Large intestine (tissue), 3 donors: ENCODE measurements at regions not wholly inside any gene's neighbourhood (a gene's known extent, or its start where the extent isn't known, plus 50 kb on each side); places are given as distances from the start of the nearest gene placed in this dataset.
A peak's percentile ranks its signal among the peaks of the same experiment; 100 is the strongest.

ENCODE experiments used
- DNase-seq, 2 donors: peaks; one replicate each; pipeline versions ENCODE4 v3.0.0 to v3.0.0-alpha.2; 2013
- H3K27ac ChIP-seq: one replicate; pipeline ENCODE4 v1.5.1; 2013; ENCODE audit warnings: low read length
- H3K27me3 ChIP-seq: 2 replicates; pipeline ENCODE4 v1.6.1; 2013; ENCODE audit warnings: low read length; ENCODE audit not compliant: control insufficient read depth, insufficient read depth
- H3K36me3 ChIP-seq: 2 replicates; pipeline ENCODE4 v1.6.1; 2013; ENCODE audit warnings: low read length; ENCODE audit not compliant: control insufficient read depth, insufficient read depth
- H3K4me1 ChIP-seq: one replicate; pipeline ENCODE4 v1.6.1; 2013; ENCODE audit warnings: low read length; ENCODE audit not compliant: control insufficient read depth, insufficient read depth
- H3K4me3 ChIP-seq: one replicate; pipeline ENCODE4 v1.5.1; 2013; ENCODE audit warnings: low read length
- H3K9me3 ChIP-seq: one replicate; pipeline ENCODE4 v1.6.1; 2013; ENCODE audit warnings: mild to moderate bottlenecking, low read depth, low read length, moderate library complexity; ENCODE audit not compliant: control insufficient read depth
- WGBS: methylation state at CpG from one replicate; pipeline ENCODE4 v1.1.5; 2013; ENCODE audit warnings: low lambda C conversion rate; ENCODE audit not compliant: insufficient coverage; 5-methylcytosine and 5-hydroxymethylcytosine counted together

- no peaks in the 10 kb centered on the region for H3K4me1 ChIP-seq
- WGBS: no CpG with 5 or more reads among the region's 2 CpGs
- no peaks in the 10 kb centered on the region for H3K27me3 ChIP-seq
- H3K9me3 ChIP-seq: no peaks in the 10 kb centered on the region
- H3K4me3 ChIP-seq: no peak overlapping the region
- no peaks in the 10 kb centered on the region for H3K36me3 ChIP-seq
- no peak for DNase-seq
- H3K27ac ChIP-seq: no peak overlapping the region
Observed at GRCh38 chr4:100042235-100042634, 92.2 kb upstream of the H2AZ1 start.

- WGBS: no CpG with 5 or more reads among the region's 4 CpGs
- no peaks in the 10 kb centered on the region for H3K4me1 ChIP-seq
- DNase-seq: no peak
- no peak overlapping the region for H3K27ac ChIP-seq
- no peaks in the 10 kb centered on the region for H3K9me3 ChIP-seq
- H3K4me3 ChIP-seq: no peak overlapping the region
- H3K27me3 ChIP-seq: no peaks in the 10 kb centered on the region
- no peaks in the 10 kb centered on the region for H3K36me3 ChIP-seq
Observed at GRCh38 chr4:100041646-100042045, 91.6 kb upstream of the H2AZ1 start.

- no peaks in the 10 kb centered on the region for H3K27me3 ChIP-seq
- H3K4me3 ChIP-seq: no peak overlapping the region
- H3K4me1 ChIP-seq: no peaks in the 10 kb centered on the region
- H3K36me3 ChIP-seq: no peaks in the 10 kb centered on the region
- 100% methylated on average over 1 of the region's 2 CpGs for WGBS
- H3K27ac ChIP-seq: no peak overlapping the region
- no peaks in the 10 kb centered on the region for H3K9me3 ChIP-seq
- no peak for DNase-seq
Observed at GRCh38 chr4:100034023-100034664, 84.1 kb upstream of the H2AZ1 start.

GRCh38 chr4:100026066-100026465, 76.0 kb upstream of the H2AZ1 start:
- WGBS: no CpG with 5 or more reads among the region's 5 CpGs
- Histone ChIP-seq H3K27me3 (no peaks in the 10 kb centered on the region), H3K27ac (no peak overlapping the region), H3K4me1 (no peaks in the 10 kb centered on the region), H3K9me3 (no peaks in the 10 kb centered on the region), H3K36me3 (no peaks in the 10 kb centered on the region), H3K4me3 (no peak overlapping the region)
- DNase-seq: no peak

GRCh38 chr4:100023800-100024199, 73.7 kb upstream of the H2AZ1 start:
- Histone ChIP-seq H3K36me3 (no peaks in the 10 kb centered on the region), H3K9me3 (no peaks in the 10 kb centered on the region), H3K4me1 (no peaks in the 10 kb centered on the region), H3K4me3 (no peak overlapping the region), H3K27me3 (no peaks in the 10 kb centered on the region), H3K27ac (no peak overlapping the region)
- DNase-seq: no peak

GRCh38 chr4:100022792-100023222, 72.7 kb upstream of the H2AZ1 start:
- no peaks in the 10 kb centered on the region for H3K27me3 ChIP-seq
- WGBS: no CpG with 5 or more reads among the region's 5 CpGs
- H3K36me3 ChIP-seq: no peaks in the 10 kb centered on the region
- no peaks in the 10 kb centered on the region for H3K4me1 ChIP-seq
- no peak overlapping the region for H3K27ac ChIP-seq
- H3K4me3 ChIP-seq: no peak overlapping the region
- peak; percentile 5 to 22 for DNase-seq
- no peaks in the 10 kb centered on the region for H3K9me3 ChIP-seq

- Histone ChIP-seq H3K4me3 (no peak overlapping the region), H3K27me3 (no peaks in the 10 kb centered on the region), H3K9me3 (no peaks in the 10 kb centered on the region), H3K4me1 (no peaks in the 10 kb centered on the region), H3K27ac (no peak overlapping the region), H3K36me3 (no peaks in the 10 kb centered on the region)
- DNase-seq: no peak
- WGBS: no CpG with 5 or more reads among the region's 1 CpG
Observed at GRCh38 chr4:100019821-100020220, 69.7 kb upstream of the H2AZ1 start.

GRCh38 chr4:100017637-100018310, 67.7 kb upstream of the H2AZ1 start:
- Histone ChIP-seq H3K4me3 (no peak overlapping the region), H3K9me3 (no peaks in the 10 kb centered on the region), H3K27me3 (no peaks in the 10 kb centered on the region), H3K36me3 (no peaks in the 10 kb centered on the region), H3K4me1 (no peaks in the 10 kb centered on the region), H3K27ac (no peak overlapping the region)
- no CpG with 5 or more reads among the region's 3 CpGs for WGBS
- DNase-seq: no peak

- no peak for DNase-seq
- H3K9me3 ChIP-seq: no peaks in the 10 kb centered on the region
- WGBS: 77% methylated on average over 3 of the region's 3 CpGs
- H3K4me1 ChIP-seq: no peaks in the 10 kb centered on the region
- no peak overlapping the region for H3K27ac ChIP-seq
- no peaks in the 10 kb centered on the region for H3K36me3 ChIP-seq
- H3K4me3 ChIP-seq: no peak overlapping the region
- H3K27me3 ChIP-seq: no peaks in the 10 kb centered on the region
Observed at GRCh38 chr4:100016191-100016590, 66.1 kb upstream of the H2AZ1 start.

- H3K27me3 ChIP-seq: no peaks in the 10 kb centered on the region
- no peaks in the 10 kb centered on the region for H3K9me3 ChIP-seq
- H3K4me3 ChIP-seq: no peak overlapping the region
- 91% methylated on average over 3 of the region's 3 CpGs for WGBS
- no peaks in the 10 kb centered on the region for H3K36me3 ChIP-seq
- no peaks in the 10 kb centered on the region for H3K4me1 ChIP-seq
- no peak overlapping the region for H3K27ac ChIP-seq
- no peak for DNase-seq
Observed at GRCh38 chr4:100014616-100015015, 64.5 kb upstream of the H2AZ1 start.

- H3K4me3 ChIP-seq: no peak overlapping the region
Observed at GRCh38 chr4:100009490-100009889, 59.4 kb upstream of the H2AZ1 start.

More at GRCh38 chr4:100009490-100009889, 59.4 kb upstream of the H2AZ1 start:
- WGBS: 33% methylated on average over 1 of the region's 1 CpG
- Histone ChIP-seq H3K9me3 (no peaks in the 10 kb centered on the region), H3K27ac (no peak overlapping the region), H3K4me1 (no peaks in the 10 kb centered on the region), H3K36me3 (no peaks in the 10 kb centered on the region), H3K27me3 (no peaks in the 10 kb centered on the region)
- no peak for DNase-seq
